Fibroblast of lung (primary cell): ENCODE measurements at regions not wholly inside any gene's neighbourhood (a gene's known extent, or its start where the extent isn't known, plus 50 kb on each side); places are given as distances from the start of the nearest gene placed in this dataset.

ENCODE experiments used
- EZH2 ChIP-seq: IDR thresholded peaks from 2 replicates; pipeline ENCODE4 v1.5.1; 2012; ENCODE audit warnings: low read length, control low read depth, mild to moderate bottlenecking; ENCODE audit errors: missing control alignments
- TF ChIP-seq, protein P1 (sequence below), 2 donors: IDR thresholded peaks in 1 of 2; conservative IDR thresholded peaks in 1 of 2; 1 replicate in 1 of 2; 2 replicates in 1 of 2; pipeline ENCODE4 v1.5.1; 2011 to 2012; ENCODE audit warnings: low read length in 2 of 2, control low read depth in 1 of 2, inconsistent platforms in 1 of 2, low read depth in 1 of 2, mild to moderate bottlenecking in 1 of 2

DNA sequence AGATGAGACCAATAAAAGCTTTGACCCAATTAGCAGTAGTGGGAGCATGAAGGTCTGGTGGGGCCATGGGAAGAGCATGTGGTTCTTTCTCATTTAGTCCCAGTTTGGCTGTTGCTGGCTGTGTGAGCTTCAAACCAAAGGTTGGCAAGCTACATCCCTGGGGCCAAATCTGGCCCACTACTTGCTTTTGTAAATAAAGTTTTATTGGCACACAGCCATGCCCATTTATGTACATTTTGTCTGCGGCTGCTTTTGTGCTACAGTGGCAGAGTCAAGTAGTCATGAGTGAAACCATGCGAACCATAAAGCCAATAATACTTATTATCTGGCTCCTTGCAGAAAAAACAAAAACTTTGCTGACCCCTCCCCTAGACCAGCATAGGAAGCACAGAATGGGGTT is 196.9 kb downstream of the PRDM2 start:
- TF ChIP-seq, protein P1, sequence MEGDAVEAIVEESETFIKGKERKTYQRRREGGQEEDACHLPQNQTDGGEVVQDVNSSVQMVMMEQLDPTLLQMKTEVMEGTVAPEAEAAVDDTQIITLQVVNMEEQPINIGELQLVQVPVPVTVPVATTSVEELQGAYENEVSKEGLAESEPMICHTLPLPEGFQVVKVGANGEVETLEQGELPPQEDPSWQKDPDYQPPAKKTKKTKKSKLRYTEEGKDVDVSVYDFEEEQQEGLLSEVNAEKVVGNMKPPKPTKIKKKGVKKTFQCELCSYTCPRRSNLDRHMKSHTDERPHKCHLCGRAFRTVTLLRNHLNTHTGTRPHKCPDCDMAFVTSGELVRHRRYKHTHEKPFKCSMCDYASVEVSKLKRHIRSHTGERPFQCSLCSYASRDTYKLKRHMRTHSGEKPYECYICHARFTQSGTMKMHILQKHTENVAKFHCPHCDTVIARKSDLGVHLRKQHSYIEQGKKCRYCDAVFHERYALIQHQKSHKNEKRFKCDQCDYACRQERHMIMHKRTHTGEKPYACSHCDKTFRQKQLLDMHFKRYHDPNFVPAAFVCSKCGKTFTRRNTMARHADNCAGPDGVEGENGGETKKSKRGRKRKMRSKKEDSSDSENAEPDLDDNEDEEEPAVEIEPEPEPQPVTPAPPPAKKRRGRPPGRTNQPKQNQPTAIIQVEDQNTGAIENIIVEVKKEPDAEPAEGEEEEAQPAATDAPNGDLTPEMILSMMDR (conservative IDR thresholded peaks at IDR 0.05 in 1 of 2, IDR thresholded peaks at IDR 0.05 in 1 of 2; ENCODE audit: low read depth in 1 of 2, low read length in 2 of 2): no peak
- TF ChIP-seq EZH2: no peak
